ENCODE measurements at regions not wholly inside any gene's neighbourhood (a gene's known extent, or its start where the extent isn't known, plus 50 kb on each side); places are given as distances from the start of the nearest gene placed in this dataset.

- TF ChIP-seq CTCF (IDR thresholded peaks at IDR 0.05), result no peak
- TF ChIP-seq ZFX (IDR thresholded peaks at IDR 0.05; ENCODE audit: borderline replicate concordance), result no peak
Observed at GRCh38 chr18:64253873-64254272, 105.0 kb upstream of the LINC00305 start.

Measured in 22Rv1 (cell line).